ENCODE measurements at regions not wholly inside any gene's neighbourhood (a gene's known extent, or its start where the extent isn't known, plus 50 kb on each side); places are given as distances from the start of the nearest gene placed in this dataset.

DNA sequence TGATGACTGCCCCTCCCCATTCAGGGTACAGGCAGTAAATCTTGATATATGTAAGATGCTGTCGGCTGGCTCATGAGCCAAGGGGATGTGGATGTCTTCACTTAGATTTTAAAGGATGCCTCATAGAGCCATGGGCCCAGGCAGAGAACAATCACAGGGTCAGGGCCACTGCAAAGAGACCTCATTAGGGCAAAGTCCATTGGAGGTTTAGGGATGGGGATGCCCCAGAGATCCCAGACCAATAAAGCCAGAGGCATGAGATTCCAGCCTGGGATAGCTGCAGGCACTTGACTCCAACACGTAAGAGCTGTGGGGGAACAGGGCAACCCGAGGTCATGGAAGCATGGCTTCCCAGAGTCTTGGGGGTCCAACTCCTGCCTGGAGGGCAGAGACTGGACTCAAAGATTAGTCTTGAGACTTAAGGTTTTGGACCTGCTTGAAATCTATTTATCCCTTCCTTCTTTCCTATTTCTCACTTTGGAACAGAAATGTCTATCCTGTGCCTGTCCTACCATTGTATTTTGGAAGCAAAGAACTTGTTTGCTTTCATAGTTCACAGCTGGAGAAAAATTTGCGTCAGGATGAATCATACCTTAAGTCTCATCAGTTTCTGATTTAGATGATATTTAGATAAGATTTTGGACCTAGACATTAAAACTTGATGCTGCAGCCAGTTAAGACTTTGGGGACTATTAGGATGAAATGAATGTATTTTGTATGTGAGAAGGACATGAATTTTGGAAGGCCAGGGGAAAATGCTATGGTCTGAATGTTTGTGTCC, 101.3 kb upstream of the ADRA1B start:
- no peaks in the 10 kb centered on the region for H3K9me3 Mint-ChIP-seq (ENCODE audit: unreplicated experiment)
- DNase-seq (ENCODE audit: low spot score) = no peak
- no peaks in the 10 kb centered on the region for H3K36me3 Mint-ChIP-seq (ENCODE audit: low read depth, unreplicated experiment)
- no peak overlapping the region for H3K4me3 Mint-ChIP-seq (ENCODE audit: unreplicated experiment)
- no peak overlapping the region for H3K27ac Mint-ChIP-seq (ENCODE audit: unreplicated experiment)
- no peaks in the 10 kb centered on the region for H3K4me1 Mint-ChIP-seq (ENCODE audit: unreplicated experiment)
- no peaks in the 10 kb centered on the region for H3K27me3 Mint-ChIP-seq (ENCODE audit: unreplicated experiment)
- TF ChIP-seq, protein P1, sequence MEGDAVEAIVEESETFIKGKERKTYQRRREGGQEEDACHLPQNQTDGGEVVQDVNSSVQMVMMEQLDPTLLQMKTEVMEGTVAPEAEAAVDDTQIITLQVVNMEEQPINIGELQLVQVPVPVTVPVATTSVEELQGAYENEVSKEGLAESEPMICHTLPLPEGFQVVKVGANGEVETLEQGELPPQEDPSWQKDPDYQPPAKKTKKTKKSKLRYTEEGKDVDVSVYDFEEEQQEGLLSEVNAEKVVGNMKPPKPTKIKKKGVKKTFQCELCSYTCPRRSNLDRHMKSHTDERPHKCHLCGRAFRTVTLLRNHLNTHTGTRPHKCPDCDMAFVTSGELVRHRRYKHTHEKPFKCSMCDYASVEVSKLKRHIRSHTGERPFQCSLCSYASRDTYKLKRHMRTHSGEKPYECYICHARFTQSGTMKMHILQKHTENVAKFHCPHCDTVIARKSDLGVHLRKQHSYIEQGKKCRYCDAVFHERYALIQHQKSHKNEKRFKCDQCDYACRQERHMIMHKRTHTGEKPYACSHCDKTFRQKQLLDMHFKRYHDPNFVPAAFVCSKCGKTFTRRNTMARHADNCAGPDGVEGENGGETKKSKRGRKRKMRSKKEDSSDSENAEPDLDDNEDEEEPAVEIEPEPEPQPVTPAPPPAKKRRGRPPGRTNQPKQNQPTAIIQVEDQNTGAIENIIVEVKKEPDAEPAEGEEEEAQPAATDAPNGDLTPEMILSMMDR (IDR thresholded peaks at IDR 0.05; ENCODE audit: unreplicated experiment) = no peak

GRCh38 chr5:159817262-159818029, 98.8 kb upstream of the ADRA1B start:
- no peak overlapping the region for H3K27ac Mint-ChIP-seq (ENCODE audit: unreplicated experiment)
- no peak overlapping the region for H3K4me3 Mint-ChIP-seq (ENCODE audit: unreplicated experiment)
- H3K36me3 Mint-ChIP-seq (ENCODE audit: low read depth, unreplicated experiment) = no peaks in the 10 kb centered on the region
- TF ChIP-seq, protein P1 (IDR thresholded peaks at IDR 0.05; ENCODE audit: unreplicated experiment) = no peak
- H3K4me1 Mint-ChIP-seq (ENCODE audit: unreplicated experiment) = no peaks in the 10 kb centered on the region
- no peaks in the 10 kb centered on the region for H3K9me3 Mint-ChIP-seq (ENCODE audit: unreplicated experiment)
- DNase-seq (ENCODE audit: low spot score) = no peak
- H3K27me3 Mint-ChIP-seq (ENCODE audit: unreplicated experiment) = no peaks in the 10 kb centered on the region

DNA sequence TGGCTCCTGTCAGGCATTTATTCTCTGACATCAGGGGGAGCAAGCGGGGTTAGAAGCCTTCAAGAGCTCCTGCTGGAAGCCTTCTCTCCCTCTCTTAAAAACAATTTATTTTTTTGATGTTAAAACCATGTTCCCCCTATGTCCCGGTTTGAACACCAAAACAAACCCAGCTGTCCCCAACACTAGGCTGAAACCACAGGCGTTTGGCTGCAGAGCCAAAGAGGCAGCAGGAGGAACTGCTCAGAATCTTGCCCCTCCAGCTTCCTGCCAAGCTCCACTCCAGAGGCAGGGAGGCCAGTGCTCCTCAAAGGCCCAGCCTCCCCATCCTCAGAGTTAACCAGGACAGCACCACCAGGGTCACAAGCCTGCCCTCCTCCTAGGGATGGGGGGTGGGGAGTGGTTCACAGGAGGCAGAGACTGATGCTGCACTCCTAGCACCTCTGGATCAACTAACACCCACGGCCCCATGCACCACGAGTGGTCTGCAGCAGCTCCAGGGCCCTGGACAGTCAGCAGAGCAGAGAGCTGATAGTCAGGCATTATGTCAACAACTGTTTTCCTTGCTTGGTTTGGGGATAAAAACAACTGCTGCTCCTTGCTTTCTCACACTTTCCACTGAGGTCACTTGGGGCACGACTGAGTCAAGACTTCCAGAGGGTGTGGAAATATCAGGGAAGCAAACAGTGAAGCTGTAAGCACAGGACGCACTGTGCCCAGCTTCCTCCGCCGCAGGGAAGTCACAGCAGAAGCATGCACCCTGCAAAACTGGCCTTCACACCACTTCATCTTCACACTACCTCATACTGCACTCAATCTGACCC, 96.5 kb upstream of the ADRA1B start:
- Mint-ChIP-seq H3K27ac (ENCODE audit: unreplicated experiment) (no peak overlapping the region), H3K4me1 (ENCODE audit: unreplicated experiment) (no peaks in the 10 kb centered on the region), H3K27me3 (ENCODE audit: unreplicated experiment) (no peaks in the 10 kb centered on the region), H3K4me3 (ENCODE audit: unreplicated experiment) (no peak overlapping the region), H3K36me3 (ENCODE audit: low read depth, unreplicated experiment) (no peaks in the 10 kb centered on the region), H3K9me3 (ENCODE audit: unreplicated experiment) (no peaks in the 10 kb centered on the region)
- TF ChIP-seq, protein P1 (IDR thresholded peaks at IDR 0.05; ENCODE audit: unreplicated experiment) = no peak
- no peak for DNase-seq (ENCODE audit: low spot score)

- DNase-seq (ENCODE audit: low spot score) = no peak
- H3K27me3 Mint-ChIP-seq (ENCODE audit: unreplicated experiment) = no peaks in the 10 kb centered on the region
- no peaks in the 10 kb centered on the region for H3K9me3 Mint-ChIP-seq (ENCODE audit: unreplicated experiment)
- H3K4me1 Mint-ChIP-seq (ENCODE audit: unreplicated experiment) = no peaks in the 10 kb centered on the region
- no peaks in the 10 kb centered on the region for H3K36me3 Mint-ChIP-seq (ENCODE audit: low read depth, unreplicated experiment)
- H3K4me3 Mint-ChIP-seq (ENCODE audit: unreplicated experiment) = no peak overlapping the region
- H3K27ac Mint-ChIP-seq (ENCODE audit: unreplicated experiment) = no peak overlapping the region
- TF ChIP-seq, protein P1 (IDR thresholded peaks at IDR 0.05; ENCODE audit: unreplicated experiment) = no peak
Measured at GRCh38 chr5:159820692-159821091, 95.6 kb upstream of the ADRA1B start.
